HT-29 (cell line): ENCODE measurements at regions not wholly inside any gene's neighbourhood (a gene's known extent, or its start where the extent isn't known, plus 50 kb on each side); places are given as distances from the start of the nearest gene placed in this dataset.

Experiments used
- DNase-seq: peaks from one replicate; pipeline ENCODE4 v3.0.0-alpha.2; 2015; ENCODE audit warnings: low spot score

GRCh38 chr10:10338339-10338738, 679.3 kb upstream of the CELF2 start:
- DNase-seq = no peak

- DNase-seq = no peak
These were observed 671.1 kb upstream of the CELF2 start for GRCh38 chr10:10346390-10347150.

GRCh38 chr10:10350050-10350449, 667.6 kb upstream of the CELF2 start:
- DNase-seq = no peak

- no peak for DNase-seq
These were observed 666.2 kb upstream of the CELF2 start for GRCh38 chr10:10351451-10351850.

GRCh38 chr10:10353326-10353868, 664.3 kb upstream of the CELF2 start:
- no peak for DNase-seq

- DNase-seq = no peak
These were observed 658.4 kb upstream of the CELF2 start for GRCh38 chr10:10359263-10359662.

GRCh38 chr10:10361301-10361885, 656.3 kb upstream of the CELF2 start:
- DNase-seq = no peak

- DNase-seq = no peak
These were observed 654.9 kb upstream of the CELF2 start for GRCh38 chr10:10362800-10363199.

- no peak for DNase-seq
These were observed 654.5 kb upstream of the CELF2 start for GRCh38 chr10:10363217-10363616.

- DNase-seq = no peak
These were observed 652.8 kb upstream of the CELF2 start for GRCh38 chr10:10364902-10365301.

GRCh38 chr10:10365676-10366075, 652.0 kb upstream of the CELF2 start:
- DNase-seq = no peak

- no peak for DNase-seq
These were observed 650.8 kb upstream of the CELF2 start for GRCh38 chr10:10366836-10367235.

- no peak for DNase-seq
These were observed 650.4 kb upstream of the CELF2 start for GRCh38 chr10:10367264-10367663.

GRCh38 chr10:10368951-10369576, 648.6 kb upstream of the CELF2 start:
- DNase-seq = no peak

GRCh38 chr10:10385831-10386230, 631.8 kb upstream of the CELF2 start:
- DNase-seq = no peak

GRCh38 chr10:10389182-10389581, 628.5 kb upstream of the CELF2 start:
- DNase-seq = no peak

- DNase-seq = no peak
These were observed 625.2 kb upstream of the CELF2 start for GRCh38 chr10:10392511-10392910.

- no peak for DNase-seq
These were observed 622.6 kb upstream of the CELF2 start for GRCh38 chr10:10394933-10395658.

GRCh38 chr10:10396601-10397000, 621.1 kb upstream of the CELF2 start:
- DNase-seq = no peak

GRCh38 chr10:10397906-10398305, 619.8 kb upstream of the CELF2 start:
- no peak for DNase-seq

GRCh38 chr10:10403762-10404161, 613.9 kb upstream of the CELF2 start:
- DNase-seq = no peak

- no peak for DNase-seq
These were observed 600.0 kb upstream of the CELF2 start for GRCh38 chr10:10417671-10418070.
